Panc1 (cell line): ENCODE measurements at regions not wholly inside any gene's neighbourhood (a gene's known extent, or its start where the extent isn't known, plus 50 kb on each side); places are given as distances from the start of the nearest gene placed in this dataset.

Source experiments
- CTCF ChIP-seq: fragments of 450-650 bp; IDR thresholded peaks from 2 replicates; pipeline ENCODE4 v1.5.1; 2017; ENCODE audit warnings: mild to moderate bottlenecking
- TF ChIP-seq, protein P1 (sequence below), 2 experiments: IDR thresholded peaks; 2 replicates each; pipeline ENCODE4 v1.6.1; 2011 to 2012; ENCODE audit warnings: low read depth in 2 of 2, control low read depth in 1 of 2, low read length in 1 of 2, mild to moderate bottlenecking in 1 of 2, moderate library complexity in 1 of 2; ENCODE audit not compliant: insufficient read depth in 1 of 2

DNA sequence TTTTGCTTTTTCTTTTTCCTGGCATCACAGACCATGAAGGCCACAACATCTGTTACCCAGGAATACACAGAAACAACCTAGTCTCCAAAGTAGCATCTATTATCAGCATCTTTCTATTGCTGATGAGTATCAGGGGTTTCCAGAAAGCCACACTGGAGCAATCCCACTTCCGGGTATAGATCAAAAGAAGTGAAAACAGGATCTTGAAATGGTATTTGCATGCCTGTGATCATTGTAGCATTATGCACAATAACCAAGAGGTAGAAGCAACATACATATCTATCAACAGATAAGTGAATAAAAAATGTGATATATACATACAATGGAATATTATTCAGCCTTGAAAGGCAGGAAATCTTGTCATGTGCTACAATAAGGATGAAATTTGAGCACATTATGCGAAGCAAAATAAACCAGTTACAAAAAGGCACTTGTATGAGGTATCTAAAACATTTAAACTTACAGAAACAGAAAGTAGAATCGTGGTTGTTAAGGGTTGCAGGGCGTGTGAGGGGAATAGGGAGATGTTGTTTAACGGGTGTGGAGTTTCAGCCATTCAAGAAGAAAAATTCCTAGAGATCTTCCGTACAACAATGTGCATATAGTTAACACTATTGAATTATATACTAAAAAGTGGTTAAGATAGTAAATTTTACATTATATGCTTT, 115.1 kb downstream of the KCNE4 start:
- no peak for TF ChIP-seq CTCF
- TF ChIP-seq, protein P1, sequence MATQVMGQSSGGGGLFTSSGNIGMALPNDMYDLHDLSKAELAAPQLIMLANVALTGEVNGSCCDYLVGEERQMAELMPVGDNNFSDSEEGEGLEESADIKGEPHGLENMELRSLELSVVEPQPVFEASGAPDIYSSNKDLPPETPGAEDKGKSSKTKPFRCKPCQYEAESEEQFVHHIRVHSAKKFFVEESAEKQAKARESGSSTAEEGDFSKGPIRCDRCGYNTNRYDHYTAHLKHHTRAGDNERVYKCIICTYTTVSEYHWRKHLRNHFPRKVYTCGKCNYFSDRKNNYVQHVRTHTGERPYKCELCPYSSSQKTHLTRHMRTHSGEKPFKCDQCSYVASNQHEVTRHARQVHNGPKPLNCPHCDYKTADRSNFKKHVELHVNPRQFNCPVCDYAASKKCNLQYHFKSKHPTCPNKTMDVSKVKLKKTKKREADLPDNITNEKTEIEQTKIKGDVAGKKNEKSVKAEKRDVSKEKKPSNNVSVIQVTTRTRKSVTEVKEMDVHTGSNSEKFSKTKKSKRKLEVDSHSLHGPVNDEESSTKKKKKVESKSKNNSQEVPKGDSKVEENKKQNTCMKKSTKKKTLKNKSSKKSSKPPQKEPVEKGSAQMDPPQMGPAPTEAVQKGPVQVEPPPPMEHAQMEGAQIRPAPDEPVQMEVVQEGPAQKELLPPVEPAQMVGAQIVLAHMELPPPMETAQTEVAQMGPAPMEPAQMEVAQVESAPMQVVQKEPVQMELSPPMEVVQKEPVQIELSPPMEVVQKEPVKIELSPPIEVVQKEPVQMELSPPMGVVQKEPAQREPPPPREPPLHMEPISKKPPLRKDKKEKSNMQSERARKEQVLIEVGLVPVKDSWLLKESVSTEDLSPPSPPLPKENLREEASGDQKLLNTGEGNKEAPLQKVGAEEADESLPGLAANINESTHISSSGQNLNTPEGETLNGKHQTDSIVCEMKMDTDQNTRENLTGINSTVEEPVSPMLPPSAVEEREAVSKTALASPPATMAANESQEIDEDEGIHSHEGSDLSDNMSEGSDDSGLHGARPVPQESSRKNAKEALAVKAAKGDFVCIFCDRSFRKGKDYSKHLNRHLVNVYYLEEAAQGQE (IDR thresholded peaks at IDR 0.05; ENCODE audit: insufficient read depth in 1 of 2, low read depth in 2 of 2, low read length in 1 of 2) = no peak
